MM.1S (cell line): ENCODE measurements at regions not wholly inside any gene's neighbourhood (a gene's known extent, or its start where the extent isn't known, plus 50 kb on each side); places are given as distances from the start of the nearest gene placed in this dataset.

ENCODE experiments used
- EZH2 ChIP-seq: fragments of 300-600 bp; sonication (generic); optimal IDR thresholded peaks from 2 replicates; pipeline ENCODE3; 2017; ENCODE audit warnings: low read depth, mild to moderate bottlenecking, antibody characterized with exemption, low read length, mixed read lengths
- EZH2phosphoT487 ChIP-seq: fragments of 300-600 bp; sonication (generic); IDR thresholded peaks from 2 replicates; pipeline ENCODE4 v1.6.1; 2018; ENCODE audit warnings: antibody characterized with exemption, low read length
- TF ChIP-seq, protein P1 (sequence below): fragments of 300-600 bp; sonication (generic); IDR thresholded peaks from 2 replicates; pipeline ENCODE4 v1.5.1; 2016; ENCODE audit warnings: antibody characterized with exemption, low read length, mixed read lengths

DNA sequence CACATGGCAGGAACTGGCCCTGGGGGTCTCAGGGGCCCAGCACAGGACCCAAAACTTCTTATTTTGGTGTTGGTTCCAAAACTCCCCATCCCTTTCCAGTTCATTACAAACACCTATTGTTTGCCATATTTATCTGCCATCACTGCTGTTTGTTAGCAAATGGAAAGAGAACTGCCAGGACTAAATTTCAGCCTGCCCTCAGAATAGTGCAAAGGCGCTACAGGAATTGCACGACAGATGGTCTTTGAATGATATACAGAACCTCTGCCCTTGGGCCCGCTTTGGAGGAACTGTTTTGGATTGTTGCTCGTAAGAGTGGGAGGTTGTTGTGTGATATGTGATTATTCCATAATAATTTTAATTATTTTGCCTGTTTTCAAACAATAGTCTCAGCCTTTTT is 199.0 kb upstream of the FBXL4 start:
- TF ChIP-seq EZH2 (no peak), EZH2phosphoT487 (no peak)
- TF ChIP-seq, protein P1, sequence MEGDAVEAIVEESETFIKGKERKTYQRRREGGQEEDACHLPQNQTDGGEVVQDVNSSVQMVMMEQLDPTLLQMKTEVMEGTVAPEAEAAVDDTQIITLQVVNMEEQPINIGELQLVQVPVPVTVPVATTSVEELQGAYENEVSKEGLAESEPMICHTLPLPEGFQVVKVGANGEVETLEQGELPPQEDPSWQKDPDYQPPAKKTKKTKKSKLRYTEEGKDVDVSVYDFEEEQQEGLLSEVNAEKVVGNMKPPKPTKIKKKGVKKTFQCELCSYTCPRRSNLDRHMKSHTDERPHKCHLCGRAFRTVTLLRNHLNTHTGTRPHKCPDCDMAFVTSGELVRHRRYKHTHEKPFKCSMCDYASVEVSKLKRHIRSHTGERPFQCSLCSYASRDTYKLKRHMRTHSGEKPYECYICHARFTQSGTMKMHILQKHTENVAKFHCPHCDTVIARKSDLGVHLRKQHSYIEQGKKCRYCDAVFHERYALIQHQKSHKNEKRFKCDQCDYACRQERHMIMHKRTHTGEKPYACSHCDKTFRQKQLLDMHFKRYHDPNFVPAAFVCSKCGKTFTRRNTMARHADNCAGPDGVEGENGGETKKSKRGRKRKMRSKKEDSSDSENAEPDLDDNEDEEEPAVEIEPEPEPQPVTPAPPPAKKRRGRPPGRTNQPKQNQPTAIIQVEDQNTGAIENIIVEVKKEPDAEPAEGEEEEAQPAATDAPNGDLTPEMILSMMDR, result no peak
